ENCODE measurements at regions not wholly inside any gene's neighbourhood (a gene's known extent, or its start where the extent isn't known, plus 50 kb on each side); places are given as distances from the start of the nearest gene placed in this dataset.

DNA sequence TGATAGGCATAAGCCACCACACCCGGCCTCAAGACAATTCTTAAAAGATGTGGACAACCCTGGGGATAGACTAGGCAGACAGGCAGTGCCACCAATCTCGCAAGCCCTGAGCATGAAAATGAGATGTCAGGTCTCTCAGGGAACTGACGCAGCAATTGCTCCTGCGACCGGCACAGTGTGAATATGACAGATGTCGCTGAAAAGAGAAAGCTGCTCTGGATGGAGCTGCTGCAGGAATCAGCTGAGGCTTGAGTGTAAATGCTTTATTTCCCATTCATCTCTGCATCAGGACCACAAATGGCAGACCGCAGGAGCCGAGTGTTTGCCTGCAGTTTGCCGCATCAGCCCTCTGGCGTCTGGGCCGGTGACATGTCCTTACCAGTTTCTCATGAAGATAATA lies 68.4 kb downstream of the TFAP2C start:
- Histone ChIP-seq H3K36me3 (no peaks in the 10 kb centered on the region), H3K4me3 (no peak overlapping the region), H3K4me1 (no peaks in the 10 kb centered on the region), H3K27ac (no peak overlapping the region), H3K9me3 (no peaks in the 10 kb centered on the region), H3K27me3 (ENCODE audit: low read depth) (no peaks in the 10 kb centered on the region)
- no peak for ATAC-seq
- DNase-seq: no peak
- TF ChIP-seq, protein P1, sequence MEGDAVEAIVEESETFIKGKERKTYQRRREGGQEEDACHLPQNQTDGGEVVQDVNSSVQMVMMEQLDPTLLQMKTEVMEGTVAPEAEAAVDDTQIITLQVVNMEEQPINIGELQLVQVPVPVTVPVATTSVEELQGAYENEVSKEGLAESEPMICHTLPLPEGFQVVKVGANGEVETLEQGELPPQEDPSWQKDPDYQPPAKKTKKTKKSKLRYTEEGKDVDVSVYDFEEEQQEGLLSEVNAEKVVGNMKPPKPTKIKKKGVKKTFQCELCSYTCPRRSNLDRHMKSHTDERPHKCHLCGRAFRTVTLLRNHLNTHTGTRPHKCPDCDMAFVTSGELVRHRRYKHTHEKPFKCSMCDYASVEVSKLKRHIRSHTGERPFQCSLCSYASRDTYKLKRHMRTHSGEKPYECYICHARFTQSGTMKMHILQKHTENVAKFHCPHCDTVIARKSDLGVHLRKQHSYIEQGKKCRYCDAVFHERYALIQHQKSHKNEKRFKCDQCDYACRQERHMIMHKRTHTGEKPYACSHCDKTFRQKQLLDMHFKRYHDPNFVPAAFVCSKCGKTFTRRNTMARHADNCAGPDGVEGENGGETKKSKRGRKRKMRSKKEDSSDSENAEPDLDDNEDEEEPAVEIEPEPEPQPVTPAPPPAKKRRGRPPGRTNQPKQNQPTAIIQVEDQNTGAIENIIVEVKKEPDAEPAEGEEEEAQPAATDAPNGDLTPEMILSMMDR (IDR thresholded peaks at IDR 0.05): no peak
- intact Hi-C loops (cut with DNase I): no loop called here

DNA sequence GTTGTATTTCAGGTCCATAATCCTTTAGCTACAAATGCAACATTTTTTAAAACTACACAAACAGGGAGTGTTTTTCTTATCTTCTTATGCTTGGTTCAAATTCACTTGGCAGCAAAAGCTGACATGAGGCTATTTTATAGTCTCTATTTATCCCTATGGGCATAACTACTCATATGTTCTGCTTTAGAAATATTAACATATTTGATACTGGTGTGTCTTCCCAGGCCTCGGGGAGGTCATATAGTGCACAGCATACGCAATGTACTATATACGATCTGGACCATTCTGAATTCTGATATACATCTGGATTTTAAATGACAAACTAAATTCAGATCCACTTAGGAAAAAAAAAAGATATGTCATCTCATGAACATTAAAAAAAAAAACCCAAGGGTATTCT lies 69.2 kb downstream of the TFAP2C start:
- intact Hi-C loops (cut with DNase I): no loop called here
- no peak overlapping the region for H3K27ac ChIP-seq
- no peaks in the 10 kb centered on the region for H3K9me3 ChIP-seq
- H3K4me3 ChIP-seq: no peak overlapping the region
- TF ChIP-seq, protein P1 (IDR thresholded peaks at IDR 0.05): no peak
- no peaks in the 10 kb centered on the region for H3K4me1 ChIP-seq
- H3K36me3 ChIP-seq: no peaks in the 10 kb centered on the region
- ATAC-seq: no peak
- H3K27me3 ChIP-seq (ENCODE audit: low read depth): no peaks in the 10 kb centered on the region
- no peak for DNase-seq

- intact Hi-C loops (cut with DNase I): no loop called here
- Histone ChIP-seq H3K36me3 (no peaks in the 10 kb centered on the region), H3K4me3 (no peak overlapping the region), H3K27ac (no peak overlapping the region), H3K9me3 (no peaks in the 10 kb centered on the region), H3K27me3 (ENCODE audit: low read depth) (no peaks in the 10 kb centered on the region), H3K4me1 (no peaks in the 10 kb centered on the region)
- TF ChIP-seq, protein P1 (IDR thresholded peaks at IDR 0.05): no peak
- ATAC-seq (no peak), DNase-seq (no peak)
Observed at GRCh38 chr20:56698749-56699148, 69.6 kb downstream of the TFAP2C start.

DNA sequence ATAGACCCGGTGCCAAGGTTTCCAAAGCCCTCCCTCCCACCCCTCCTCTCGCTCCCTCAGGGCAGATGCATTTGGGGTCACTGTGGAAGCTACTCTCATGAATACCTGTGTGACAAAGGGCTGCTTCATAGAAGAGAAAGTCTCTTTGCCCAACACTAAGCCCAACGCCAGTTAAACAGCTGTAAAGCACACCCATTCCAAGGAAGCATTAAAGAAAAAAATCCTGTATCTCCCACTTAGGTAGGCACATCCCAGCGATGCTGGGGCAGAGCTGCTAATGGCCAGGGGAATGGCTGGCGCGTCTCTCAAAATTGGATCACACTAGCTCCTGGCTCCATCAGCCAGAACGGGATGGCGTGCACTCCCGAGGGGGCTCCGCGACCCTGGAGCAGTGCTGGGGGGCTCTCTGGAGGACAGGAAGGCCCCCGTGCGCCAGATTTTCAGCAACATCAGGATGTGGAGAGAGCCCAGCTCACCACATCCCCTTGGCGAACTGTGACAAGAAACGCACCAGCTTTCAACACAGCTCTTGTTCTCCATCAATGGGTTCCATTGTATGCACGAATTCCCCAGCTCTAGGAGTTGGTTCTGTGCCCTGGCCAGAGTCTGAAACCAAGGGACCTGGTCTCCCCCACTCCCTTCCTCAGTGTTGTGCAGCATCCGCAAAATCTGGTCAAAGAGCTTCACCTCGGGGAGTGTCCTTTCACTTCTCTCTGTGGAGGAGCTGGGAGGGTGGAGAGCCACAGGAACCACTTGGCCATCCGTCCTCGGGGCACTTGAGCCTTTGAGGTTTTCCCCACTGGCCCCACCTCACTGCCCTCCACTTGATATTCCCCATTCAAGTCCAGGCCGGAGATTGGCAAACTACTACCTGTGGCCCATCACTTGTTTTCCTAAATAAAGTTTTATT lies 74.1 kb downstream of the TFAP2C start:
- H3K4me3 ChIP-seq: no peak overlapping the region
- no peaks in the 10 kb centered on the region for H3K36me3 ChIP-seq
- no peaks in the 10 kb centered on the region for H3K27me3 ChIP-seq (ENCODE audit: low read depth)
- no peak for ATAC-seq
- TF ChIP-seq, protein P1 (IDR thresholded peaks at IDR 0.05): no peak
- intact Hi-C loops (cut with DNase I): no loop called here
- no peaks in the 10 kb centered on the region for H3K4me1 ChIP-seq
- H3K27ac ChIP-seq: no peak overlapping the region
- H3K9me3 ChIP-seq: no peaks in the 10 kb centered on the region
- no peak for DNase-seq

GRCh38 chr20:56706867-56707360 lies 77.8 kb downstream of the TFAP2C start:
- no peak for DNase-seq
- H3K27ac ChIP-seq: no peak overlapping the region

More at GRCh38 chr20:56706867-56707360, 77.8 kb downstream of the TFAP2C start:
- Histone ChIP-seq H3K9me3 (no peaks in the 10 kb centered on the region), H3K27me3 (ENCODE audit: low read depth) (no peaks in the 10 kb centered on the region), H3K4me3 (no peak overlapping the region), H3K36me3 (no peaks in the 10 kb centered on the region), H3K4me1 (no peaks in the 10 kb centered on the region)
- TF ChIP-seq, protein P1 (IDR thresholded peaks at IDR 0.05): no peak
- no peak for ATAC-seq
- intact Hi-C loops (cut with DNase I): no loop called here

All from lower lobe of right lung (tissue), 2 donors.